ENCODE measurements at regions not wholly inside any gene's neighbourhood (a gene's known extent, or its start where the extent isn't known, plus 50 kb on each side); places are given as distances from the start of the nearest gene placed in this dataset.

- no peak for DNase-seq (ENCODE audit: low read depth)
- TF ChIP-seq CTCF (IDR thresholded peaks at IDR 0.05; ENCODE audit: low read depth, low read length, missing control alignments): no peak
These were observed 1236.2 kb downstream of the BRD1 start for GRCh38 chr22:48591286-48592065.

GRCh38 chr22:48589901-48590300 is 1237.8 kb downstream of the BRD1 start:
- no peak for DNase-seq (ENCODE audit: low read depth)
- no peak for TF ChIP-seq CTCF (IDR thresholded peaks at IDR 0.05; ENCODE audit: low read depth, low read length, missing control alignments)
- no peak overlapping the region for H3K4me3 ChIP-seq (ENCODE audit: low read depth, low read length)

More at GRCh38 chr22:48591286-48592065, 1236.2 kb downstream of the BRD1 start:
- H3K4me3 ChIP-seq (ENCODE audit: low read depth, low read length): no peak overlapping the region

DNA sequence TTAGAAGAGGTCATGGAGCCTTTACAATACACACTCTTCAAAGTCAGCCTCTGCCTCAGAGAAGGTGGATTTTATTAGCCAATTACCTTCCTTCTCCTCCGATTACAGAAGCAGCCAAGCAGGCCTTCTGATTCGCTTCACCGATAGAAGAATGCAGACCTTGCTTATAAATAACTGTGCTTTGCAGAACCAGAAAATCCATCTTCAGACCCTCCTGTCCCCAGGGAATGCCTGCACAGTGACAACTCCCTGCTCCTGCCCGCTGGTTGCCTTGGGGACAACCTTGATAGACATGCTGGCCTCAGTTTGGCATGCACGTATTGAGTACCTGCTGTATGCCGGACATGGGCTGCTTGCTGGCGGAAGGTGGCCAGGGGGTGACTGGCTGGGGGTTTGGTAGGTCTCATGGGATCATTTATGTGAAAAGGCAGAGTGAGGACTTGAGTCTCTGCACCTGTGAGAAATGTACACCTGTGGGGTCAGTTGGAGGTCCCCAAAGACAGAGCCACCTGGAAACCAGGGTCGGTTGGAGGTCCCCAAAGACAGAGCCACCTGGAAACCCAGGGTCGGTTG is 1238.7 kb downstream of the BRD1 start:
- no peak overlapping the region for H3K4me3 ChIP-seq (ENCODE audit: low read depth, low read length)
- DNase-seq (ENCODE audit: low read depth): no peak
- no peak for TF ChIP-seq CTCF (IDR thresholded peaks at IDR 0.05; ENCODE audit: low read depth, low read length, missing control alignments)

GRCh38 chr22:48588151-48588877 is 1239.4 kb downstream of the BRD1 start:
- no peak for TF ChIP-seq CTCF (IDR thresholded peaks at IDR 0.05; ENCODE audit: low read depth, low read length, missing control alignments)
- H3K4me3 ChIP-seq (ENCODE audit: low read depth, low read length): no peak overlapping the region

GRCh38 chr22:48587236-48587865 is 1240.3 kb downstream of the BRD1 start:
- no peak for DNase-seq (ENCODE audit: low read depth)
- TF ChIP-seq CTCF (IDR thresholded peaks at IDR 0.05; ENCODE audit: low read depth, low read length, missing control alignments): no peak
- H3K4me3 ChIP-seq (ENCODE audit: low read depth, low read length): no peak overlapping the region

More at GRCh38 chr22:48588151-48588877, 1239.4 kb downstream of the BRD1 start:
- no peak for DNase-seq (ENCODE audit: low read depth)

DNA sequence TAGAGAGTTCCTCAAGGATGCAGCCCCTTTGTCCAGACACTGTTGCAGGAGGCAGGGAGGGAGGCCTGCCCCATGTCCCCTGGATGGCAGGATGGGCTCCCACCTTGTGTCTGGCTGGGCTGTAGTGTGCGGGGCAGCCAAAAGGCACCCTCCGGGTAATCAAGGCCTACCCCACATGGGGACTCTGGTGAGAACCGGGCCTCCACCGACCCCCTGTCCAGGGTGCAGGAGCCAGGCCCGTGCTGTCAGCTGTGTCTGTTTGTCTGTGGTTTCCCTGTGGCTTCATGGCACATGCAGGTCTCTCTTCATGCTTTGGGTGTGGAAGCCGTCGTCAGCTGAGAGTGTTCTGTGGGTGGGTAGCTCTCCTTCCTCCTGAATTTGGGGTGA is 1240.9 kb downstream of the BRD1 start:
- no peak for TF ChIP-seq CTCF (IDR thresholded peaks at IDR 0.05; ENCODE audit: low read depth, low read length, missing control alignments)
- DNase-seq (ENCODE audit: low read depth): no peak
- H3K4me3 ChIP-seq (ENCODE audit: low read depth, low read length): no peak overlapping the region
